Tibial nerve (tissue), 4 donors: ENCODE measurements at regions not wholly inside any gene's neighbourhood (a gene's known extent, or its start where the extent isn't known, plus 50 kb on each side); places are given as distances from the start of the nearest gene placed in this dataset.

Source experiments
- CTCF ChIP-seq, 5 experiments: fragments of 200-600 bp in 3 of 5; fragments of 450-650 bp in 2 of 5; sonication (generic) in 3 of 5; IDR thresholded peaks; one replicate each; pipeline ENCODE4 v1.5.1; 2016 to 2019; ENCODE audit warnings: antibody characterized with exemption in 5 of 5, mild to moderate bottlenecking in 3 of 5, moderate library complexity in 2 of 5
- EP300 ChIP-seq, 2 donors: sonication (generic); formaldehyde crosslinking; IDR thresholded peaks; one replicate each; pipeline ENCODE4 v1.6.1; 2017; ENCODE audit warnings: antibody characterized with exemption in 2 of 2, mild to moderate bottlenecking in 1 of 2

GRCh38 chr3:117728226-117728625 lies 1018.6 kb downstream of the TUSC7 start:
- no peak for TF ChIP-seq CTCF (IDR thresholded peaks at IDR 0.05)
- TF ChIP-seq EP300 (IDR thresholded peaks at IDR 0.05) = no peak
